ENCODE measurements at regions not wholly inside any gene's neighbourhood (a gene's known extent, or its start where the extent isn't known, plus 50 kb on each side); places are given as distances from the start of the nearest gene placed in this dataset.

DNA sequence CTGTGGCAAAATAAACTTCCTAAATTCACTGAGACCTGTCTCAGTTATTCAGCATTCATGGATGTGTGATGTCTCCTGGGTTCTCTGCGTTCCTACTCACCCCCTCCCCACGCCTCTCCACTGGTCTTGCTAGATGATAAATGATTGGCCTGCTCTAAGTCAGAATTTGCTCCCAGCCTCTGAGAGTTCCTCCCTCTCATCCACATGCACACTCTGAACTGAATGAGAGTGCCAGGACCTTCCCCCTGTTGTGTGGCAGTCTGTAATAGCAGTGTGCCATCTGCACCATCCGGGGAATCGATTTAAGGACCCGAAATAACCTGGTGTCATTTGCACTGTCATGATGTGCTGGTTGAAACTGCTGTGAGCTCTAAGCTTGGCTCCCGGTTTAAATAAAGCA, 135.8 kb upstream of the AFDN start:
- no peaks in the 10 kb centered on the region for H4K20me1 ChIP-seq (ENCODE audit: insufficient read depth, low read length)
- no peak overlapping the region for H3K4me3 ChIP-seq (replicated peaks in 1 of 3; ENCODE audit: insufficient read depth in 1 of 3, low read depth in 2 of 3, low read length in 3 of 3)
- no peak for TF ChIP-seq ZNF891 (CRISPR knock-in tag; IDR thresholded peaks at IDR 0.05)
- no peak for TF ChIP-seq SYNCRIP (IDR thresholded peaks at IDR 0.05; ENCODE audit: insufficient read depth, low read depth, low read length)
- 0 out of 2 replicates have a peak, but pooled peaks have one; percentile 8 for TF ChIP-seq BORCS8-MEF2B (CRISPR knock-in tag; IDR thresholded peaks at IDR 0.05)
- TF ChIP-seq, protein P1, sequence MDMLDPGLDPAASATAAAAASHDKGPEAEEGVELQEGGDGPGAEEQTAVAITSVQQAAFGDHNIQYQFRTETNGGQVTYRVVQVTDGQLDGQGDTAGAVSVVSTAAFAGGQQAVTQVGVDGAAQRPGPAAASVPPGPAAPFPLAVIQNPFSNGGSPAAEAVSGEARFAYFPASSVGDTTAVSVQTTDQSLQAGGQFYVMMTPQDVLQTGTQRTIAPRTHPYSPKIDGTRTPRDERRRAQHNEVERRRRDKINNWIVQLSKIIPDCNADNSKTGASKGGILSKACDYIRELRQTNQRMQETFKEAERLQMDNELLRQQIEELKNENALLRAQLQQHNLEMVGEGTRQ (IDR thresholded peaks at IDR 0.05; ENCODE audit: low read depth, low read length), result no peak
- TF ChIP-seq, protein P1 (CRISPR knock-in tag; IDR thresholded peaks at IDR 0.05; ENCODE audit: borderline replicate concordance), result no peak
- TF ChIP-seq, protein P2, sequence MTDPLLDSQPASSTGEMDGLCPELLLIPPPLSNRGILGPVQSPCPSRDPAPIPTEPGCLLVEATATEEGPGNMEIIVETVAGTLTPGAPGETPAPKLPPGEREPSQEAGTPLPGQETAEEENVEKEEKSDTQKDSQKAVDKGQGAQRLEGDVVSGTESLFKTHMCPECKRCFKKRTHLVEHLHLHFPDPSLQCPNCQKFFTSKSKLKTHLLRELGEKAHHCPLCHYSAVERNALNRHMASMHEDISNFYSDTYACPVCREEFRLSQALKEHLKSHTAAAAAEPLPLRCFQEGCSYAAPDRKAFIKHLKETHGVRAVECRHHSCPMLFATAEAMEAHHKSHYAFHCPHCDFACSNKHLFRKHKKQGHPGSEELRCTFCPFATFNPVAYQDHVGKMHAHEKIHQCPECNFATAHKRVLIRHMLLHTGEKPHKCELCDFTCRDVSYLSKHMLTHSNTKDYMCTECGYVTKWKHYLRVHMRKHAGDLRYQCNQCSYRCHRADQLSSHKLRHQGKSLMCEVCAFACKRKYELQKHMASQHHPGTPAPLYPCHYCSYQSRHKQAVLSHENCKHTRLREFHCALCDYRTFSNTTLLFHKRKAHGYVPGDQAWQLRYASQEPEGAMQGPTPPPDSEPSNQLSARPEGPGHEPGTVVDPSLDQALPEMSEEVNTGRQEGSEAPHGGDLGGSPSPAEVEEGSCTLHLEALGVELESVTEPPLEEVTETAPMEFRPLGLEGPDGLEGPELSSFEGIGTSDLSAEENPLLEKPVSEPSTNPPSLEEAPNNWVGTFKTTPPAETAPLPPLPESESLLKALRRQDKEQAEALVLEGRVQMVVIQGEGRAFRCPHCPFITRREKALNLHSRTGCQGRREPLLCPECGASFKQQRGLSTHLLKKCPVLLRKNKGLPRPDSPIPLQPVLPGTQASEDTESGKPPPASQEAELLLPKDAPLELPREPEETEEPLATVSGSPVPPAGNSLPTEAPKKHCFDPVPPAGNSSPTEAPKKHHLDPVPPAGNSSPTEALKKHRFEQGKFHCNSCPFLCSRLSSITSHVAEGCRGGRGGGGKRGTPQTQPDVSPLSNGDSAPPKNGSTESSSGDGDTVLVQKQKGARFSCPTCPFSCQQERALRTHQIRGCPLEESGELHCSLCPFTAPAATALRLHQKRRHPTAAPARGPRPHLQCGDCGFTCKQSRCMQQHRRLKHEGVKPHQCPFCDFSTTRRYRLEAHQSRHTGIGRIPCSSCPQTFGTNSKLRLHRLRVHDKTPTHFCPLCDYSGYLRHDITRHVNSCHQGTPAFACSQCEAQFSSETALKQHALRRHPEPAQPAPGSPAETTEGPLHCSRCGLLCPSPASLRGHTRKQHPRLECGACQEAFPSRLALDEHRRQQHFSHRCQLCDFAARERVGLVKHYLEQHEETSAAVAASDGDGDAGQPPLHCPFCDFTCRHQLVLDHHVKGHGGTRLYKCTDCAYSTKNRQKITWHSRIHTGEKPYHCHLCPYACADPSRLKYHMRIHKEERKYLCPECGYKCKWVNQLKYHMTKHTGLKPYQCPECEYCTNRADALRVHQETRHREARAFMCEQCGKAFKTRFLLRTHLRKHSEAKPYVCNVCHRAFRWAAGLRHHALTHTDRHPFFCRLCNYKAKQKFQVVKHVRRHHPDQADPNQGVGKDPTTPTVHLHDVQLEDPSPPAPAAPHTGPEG (CRISPR knock-in tag; IDR thresholded peaks at IDR 0.05), result no peak
- BruUV-seq (replicated peaks), result no TSS peak
- peaks cover 36% of the 10 kb centered on the region for H3K4me1 ChIP-seq (ENCODE audit: insufficient read depth, low read length)
- 93% methylated on average over 6 of the region's 6 CpGs for whole genome bisulfite sequencing (ENCODE audit: low lambda C conversion rate)
- H3K79me2 ChIP-seq (ENCODE audit: insufficient read depth, low read length), result no peaks in the 10 kb centered on the region
- FAIRE-seq (no peak), ATAC-seq (no peak; the same call in 2 of the 3 replicates), DNase-seq (ENCODE audit: low spot score) (no peak)
- H3K9ac ChIP-seq (ENCODE audit: insufficient read depth, low read depth, low read length), result no peak overlapping the region
- in situ Hi-C loops (cut with HindIII; ENCODE audit: extremely low pct_ligation_motif_present, low pct_unique_long_range_greater_than_20kb), result no loop called here
- no peak overlapping the region for H2AFZ ChIP-seq (ENCODE audit: low read length)
- H3K4me2 ChIP-seq (ENCODE audit: low read depth, low read length), result no peak overlapping the region
- H3K27me3 ChIP-seq (ENCODE audit: control insufficient read depth in 1 of 2, insufficient read depth in 2 of 2, low read length in 2 of 2), result no peaks in the 10 kb centered on the region
- ChIA-PET CTCF (ENCODE audit: low intra/inter-chr PET ratio, low total read pairs) (no interaction called here), POLR2A (interaction anchor here (0.9 kb wide), 1 partner anchor 8 kb away, joined by 3 read pairs; no protein-coding TSS in a partner anchor)
- no peaks in the 10 kb centered on the region for H3K9me3 ChIP-seq (ENCODE audit: low read length)
- peak overlapping the region; percentile 25 for H3K27ac ChIP-seq (ENCODE audit: extremely low read length, insufficient read depth, low read length)
- H3K36me3 ChIP-seq (replicated peaks in 1 of 2; ENCODE audit: control insufficient read depth in 1 of 2, insufficient read depth in 2 of 2, low read length in 2 of 2), result no peaks in the 10 kb centered on the region
- intact Hi-C loops (cut with micrococcal nuclease; ENCODE audit: unreplicated experiment), result no loop called here
